GM12878 (cell line): ENCODE measurements at regions not wholly inside any gene's neighbourhood (a gene's known extent, or its start where the extent isn't known, plus 50 kb on each side); places are given as distances from the start of the nearest gene placed in this dataset.

Experiments used
- ATAC-seq: fragments of 200-7000 bp; cut with Tn5 transposase; 3 replicates; pipeline ENCODE4 v1.9.1; 2020; ENCODE audit warnings: mild to moderate bottlenecking, moderate library complexity
- BruUV-seq: library from RNA; stranded (reverse); fragments of 400-500 nt; replicated peaks from 2 replicates; lab custom pipeline; 2021; lab: Mats Ljungman, UMichigan
- CTCF ChIA-PET: fragments of 300-600 bp; sonication (Branson Sonifier 250); formaldehyde crosslinking; extraction: SDS; loops from one replicate; lab custom pipeline; 2021; ENCODE audit warnings: inconsistent platforms; lab: Yijun Ruan, JAX
- POLR2A ChIA-PET: fragments of 350-600 bp; formaldehyde crosslinking; extraction: SDS; loops from one replicate; lab custom pipeline; 2021; ENCODE audit warnings: inconsistent platforms; lab: Charles Lee
- RAD21 ChIA-PET: fragments of 300-600 bp; sonication (Branson Sonifier 250); formaldehyde crosslinking; loops from one replicate; lab custom pipeline; 2023; ENCODE audit warnings: antibody characterized with exemption; ENCODE audit not compliant: unreplicated experiment; lab: Charles Lee
- SMC1A ChIA-PET: fragments of 300-600 bp; sonication (Branson Sonifier 250); formaldehyde crosslinking; loops from one replicate; lab custom pipeline; 2023; ENCODE audit not compliant: unreplicated experiment, uncharacterized antibody; lab: Charles Lee
- DNase-seq: peaks from one replicate; pipeline ENCODE4 v3.0.0-alpha.2; 2011; ENCODE audit warnings: low read depth, low spot score
- FAIRE-seq: peaks from 3 replicates; lab custom pipeline; 2011; peaks lifted over from hg19 to GRCh38; lab: Jason Lieb, UNC
- H2AFZ ChIP-seq: 2 replicates; pipeline ENCODE4 v1.6.0; 2011; ENCODE audit warnings: low read depth, low read length, control low read depth; ENCODE audit not compliant: control insufficient read depth
- H3K27ac ChIP-seq: 2 replicates; pipeline ENCODE4 v1.5.1; 2011; ENCODE audit warnings: control low read depth; ENCODE audit not compliant: control insufficient read depth, insufficient read depth
- H3K27me3 ChIP-seq, 2 experiments: replicated peaks in 1 of 2; 2 replicates each; pipeline versions ENCODE4 v1.6.0 to v1.6.1; 2011; ENCODE audit warnings: low read length in 1 of 2; ENCODE audit not compliant: control insufficient read depth in 2 of 2, insufficient read depth in 2 of 2
- H3K36me3 ChIP-seq, 2 experiments: 2 replicates each; pipeline ENCODE4 v1.5.1; 2011; ENCODE audit warnings: low read length in 1 of 2; ENCODE audit not compliant: control insufficient read depth in 2 of 2, insufficient read depth in 2 of 2
- H3K4me1 ChIP-seq: 2 replicates; pipeline ENCODE4 v1.6.1; 2011; ENCODE audit warnings: mild to moderate bottlenecking, low read length, moderate library complexity, mixed read lengths; ENCODE audit not compliant: control insufficient read depth, insufficient read depth
- H3K4me2 ChIP-seq: 2 replicates; pipeline ENCODE4 v1.6.0; 2011; ENCODE audit warnings: control low read depth; ENCODE audit not compliant: control insufficient read depth, insufficient read depth
- H3K4me3 ChIP-seq: fragments of 200-600 bp; sonication (generic); 2 replicates; pipeline ENCODE4 v1.5.1; 2016
- H3K79me2 ChIP-seq: 2 replicates; pipeline ENCODE4 v1.6.0; 2011; ENCODE audit warnings: low read length; ENCODE audit not compliant: control insufficient read depth, insufficient read depth
- H3K9ac ChIP-seq: 2 replicates; pipeline ENCODE4 v1.8.0; 2011; ENCODE audit warnings: low read length, control low read depth, mixed read lengths; ENCODE audit not compliant: control insufficient read depth, insufficient read depth
- H3K9me3 ChIP-seq: replicated peaks from 3 replicates; pipeline ENCODE4 v1.5.1; 2011; ENCODE audit warnings: mild to moderate bottlenecking, low read length; ENCODE audit not compliant: control insufficient read depth, insufficient read depth
- H4K20me1 ChIP-seq: 2 replicates; pipeline ENCODE4 v1.6.0; 2011; ENCODE audit not compliant: control insufficient read depth, insufficient read depth
- CHD2 ChIP-seq: IDR thresholded peaks from 2 replicates; pipeline ENCODE4 v1.6.1; 2011; ENCODE audit warnings: low read depth, low read length, improper control_type of control experiment, borderline replicate concordance
- EZH2 ChIP-seq: IDR thresholded peaks from 2 replicates; pipeline ENCODE4 v1.6.1; 2012; ENCODE audit warnings: low read depth, mild to moderate bottlenecking, control low read depth, inconsistent platforms, low read length, borderline replicate concordance; ENCODE audit not compliant: control insufficient read depth
- IRF4 ChIP-seq: IDR thresholded peaks from 2 replicates; pipeline ENCODE4 v1.6.1; 2011; ENCODE audit warnings: low read depth, low read length
- MLLT1 ChIP-seq: fragments of 450-650 bp; IDR thresholded peaks from 2 replicates; pipeline ENCODE4 v1.6.1; 2016; ENCODE audit warnings: mild to moderate bottlenecking
- NRF1 ChIP-seq: conservative IDR thresholded peaks from 2 replicates; pipeline ENCODE4 v1.6.1; 2011; ENCODE audit warnings: mild to moderate bottlenecking, low read depth, low read length, improper control_type of control experiment
- RB1 ChIP-seq: fragments of 450-650 bp; formaldehyde crosslinking; IDR thresholded peaks from 2 replicates; pipeline ENCODE4 v1.6.1; 2017; ENCODE audit warnings: mild to moderate bottlenecking, borderline replicate concordance
- RFX5 ChIP-seq: IDR thresholded peaks from 2 replicates; pipeline ENCODE4 v1.6.1; 2011; ENCODE audit warnings: low read depth, low read length, improper control_type of control experiment
- SMAD1 ChIP-seq: fragments of 450-650 bp; IDR thresholded peaks from 2 replicates; pipeline ENCODE4 v1.6.1; 2018; ENCODE audit warnings: mild to moderate bottlenecking, low read depth; ENCODE audit not compliant: partially characterized antibody
- STAT1 ChIP-seq: fragments of 450-650 bp; conservative IDR thresholded peaks from 2 replicates; pipeline ENCODE4 v1.6.1; 2014; ENCODE audit warnings: antibody characterized with exemption, mild to moderate bottlenecking
- WGBS: methylation state at CpG from one replicate; pipeline ENCODE4 v1.1.6; 2016; ENCODE audit warnings: low lambda C conversion rate; ENCODE audit not compliant: insufficient replicate concordance, insufficient coverage; ENCODE audit errors: missing lambda C conversion rate; 5-methylcytosine and 5-hydroxymethylcytosine counted together
- in situ Hi-C: fragments of 300-500 bp; cut with MboI; formaldehyde crosslinking; loops from 9 replicates; pipeline ENCODE4 v1.14.3; 2018; ENCODE audit warnings: mixed read lengths
- intact Hi-C: fragments of 100-400 bp; cut with micrococcal nuclease; formaldehyde crosslinking; loops from one replicate; pipeline ENCODE4 v1.14.2; 2022; ENCODE audit not compliant: unreplicated experiment
- TF ChIP-seq, protein P1 (sequence below): fragments of 450-650 bp; IDR thresholded peaks from 2 replicates; pipeline ENCODE4 v1.6.1; 2017; ENCODE audit warnings: mild to moderate bottlenecking, moderate library complexity

DNA sequence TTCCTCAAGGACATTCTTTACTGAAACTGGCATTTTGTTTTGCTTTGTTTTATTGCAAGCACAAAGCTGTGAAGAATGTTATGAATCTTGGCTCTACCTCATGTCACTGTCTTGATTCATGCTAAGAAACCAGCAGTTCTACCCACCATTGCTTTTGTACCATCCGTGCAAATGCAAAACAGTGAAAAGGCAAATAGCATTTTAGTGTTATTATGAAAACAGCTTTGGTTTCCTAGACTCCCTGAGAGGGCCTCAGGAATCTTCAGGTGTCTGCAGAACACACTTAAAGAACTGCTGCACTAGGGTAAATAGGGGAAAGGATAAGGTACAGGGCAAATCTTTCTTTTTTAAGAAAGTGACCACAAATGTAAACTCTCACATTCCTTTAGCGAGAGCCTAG, 318.9 kb downstream of the AHR start:
- intact Hi-C loops, result no loop called here
- ChIA-PET RAD21 (no interaction called here), SMC1A (no interaction called here), CTCF (no interaction called here), POLR2A (interaction anchor here (0.6 kb wide), 1 partner anchor 57 kb away, joined by 4 read pairs; no protein-coding TSS in a partner anchor)
- Histone ChIP-seq H3K79me2 (no peaks in the 10 kb centered on the region), H2AFZ (no peak overlapping the region), H3K4me3 (no peak overlapping the region), H3K36me3 (no peaks in the 10 kb centered on the region), H4K20me1 (no peaks in the 10 kb centered on the region), H3K9me3 (no peaks in the 10 kb centered on the region), H3K4me2 (no peak overlapping the region), H3K27me3 (no peaks in the 10 kb centered on the region; a peak in 2 of 4 replicates), H3K9ac (no peak overlapping the region), H3K4me1 (no peaks in the 10 kb centered on the region), H3K27ac (no peak overlapping the region)
- BruUV-seq, result no TSS peak
- TF ChIP-seq STAT1 (no peak), IRF4 (no peak), MLLT1 (no peak), CHD2 (no peak), EZH2 (no peak), NRF1 (no peak), SMAD1 (no peak), RB1 (no peak), RFX5 (no peak)
- TF ChIP-seq, protein P1, sequence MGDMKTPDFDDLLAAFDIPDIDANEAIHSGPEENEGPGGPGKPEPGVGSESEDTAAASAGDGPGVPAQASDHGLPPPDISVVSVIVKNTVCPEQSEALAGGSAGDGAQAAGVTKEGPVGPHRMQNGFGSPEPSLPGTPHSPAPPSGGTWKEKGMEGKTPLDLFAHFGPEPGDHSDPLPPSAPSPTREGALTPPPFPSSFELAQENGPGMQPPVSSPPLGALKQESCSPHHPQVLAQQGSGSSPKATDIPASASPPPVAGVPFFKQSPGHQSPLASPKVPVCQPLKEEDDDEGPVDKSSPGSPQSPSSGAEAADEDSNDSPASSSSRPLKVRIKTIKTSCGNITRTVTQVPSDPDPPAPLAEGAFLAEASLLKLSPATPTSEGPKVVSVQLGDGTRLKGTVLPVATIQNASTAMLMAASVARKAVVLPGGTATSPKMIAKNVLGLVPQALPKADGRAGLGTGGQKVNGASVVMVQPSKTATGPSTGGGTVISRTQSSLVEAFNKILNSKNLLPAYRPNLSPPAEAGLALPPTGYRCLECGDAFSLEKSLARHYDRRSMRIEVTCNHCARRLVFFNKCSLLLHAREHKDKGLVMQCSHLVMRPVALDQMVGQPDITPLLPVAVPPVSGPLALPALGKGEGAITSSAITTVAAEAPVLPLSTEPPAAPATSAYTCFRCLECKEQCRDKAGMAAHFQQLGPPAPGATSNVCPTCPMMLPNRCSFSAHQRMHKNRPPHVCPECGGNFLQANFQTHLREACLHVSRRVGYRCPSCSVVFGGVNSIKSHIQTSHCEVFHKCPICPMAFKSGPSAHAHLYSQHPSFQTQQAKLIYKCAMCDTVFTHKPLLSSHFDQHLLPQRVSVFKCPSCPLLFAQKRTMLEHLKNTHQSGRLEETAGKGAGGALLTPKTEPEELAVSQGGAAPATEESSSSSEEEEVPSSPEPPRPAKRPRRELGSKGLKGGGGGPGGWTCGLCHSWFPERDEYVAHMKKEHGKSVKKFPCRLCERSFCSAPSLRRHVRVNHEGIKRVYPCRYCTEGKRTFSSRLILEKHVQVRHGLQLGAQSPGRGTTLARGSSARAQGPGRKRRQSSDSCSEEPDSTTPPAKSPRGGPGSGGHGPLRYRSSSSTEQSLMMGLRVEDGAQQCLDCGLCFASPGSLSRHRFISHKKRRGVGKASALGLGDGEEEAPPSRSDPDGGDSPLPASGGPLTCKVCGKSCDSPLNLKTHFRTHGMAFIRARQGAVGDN, result no peak
- no peak for FAIRE-seq
- no peak for ATAC-seq
- in situ Hi-C loops, result no loop called here
- WGBS, result 30% methylated on average over 2 of the region's 2 CpGs
- DNase-seq, result no peak
